ES-I3 (cell line): ENCODE measurements at regions not wholly inside any gene's neighbourhood (a gene's known extent, or its start where the extent isn't known, plus 50 kb on each side); places are given as distances from the start of the nearest gene placed in this dataset.

ENCODE experiments used
- H3K36me3 ChIP-seq: 2 replicates; pipeline ENCODE4 v1.6.1; 2013; ENCODE audit warnings: mild to moderate bottlenecking, low read length, control low read depth, moderate library complexity; ENCODE audit not compliant: insufficient read depth
- H3K4me1 ChIP-seq: 2 replicates; pipeline ENCODE4 v1.6.1; 2013; ENCODE audit warnings: mild to moderate bottlenecking, control low read depth, low read length; ENCODE audit not compliant: insufficient read depth
- H3K9ac ChIP-seq: 2 replicates; pipeline ENCODE4 v1.6.1; 2013; ENCODE audit warnings: low read depth, mild to moderate bottlenecking, low read length, moderate library complexity
- H3K9me3 ChIP-seq: 2 replicates; pipeline ENCODE4 v1.6.1; 2013; ENCODE audit warnings: mild to moderate bottlenecking, low read length, moderate library complexity; ENCODE audit not compliant: control insufficient read depth, insufficient read depth

GRCh38 chr21:28110716-28111115, 882.0 kb downstream of the LTN1 start:
- Histone ChIP-seq H3K9me3 (no peaks in the 10 kb centered on the region), H3K9ac (no peak overlapping the region), H3K4me1 (no peaks in the 10 kb centered on the region), H3K36me3 (no peaks in the 10 kb centered on the region)

- no peaks in the 10 kb centered on the region for H3K9me3 ChIP-seq
- no peaks in the 10 kb centered on the region for H3K4me1 ChIP-seq
- H3K9ac ChIP-seq = no peak overlapping the region
- H3K36me3 ChIP-seq = no peaks in the 10 kb centered on the region
Observed at GRCh38 chr21:28110074-28110473, 882.6 kb downstream of the LTN1 start.

- Histone ChIP-seq H3K4me1 (no peaks in the 10 kb centered on the region), H3K9me3 (no peaks in the 10 kb centered on the region), H3K9ac (no peak overlapping the region), H3K36me3 (no peaks in the 10 kb centered on the region)
Observed at GRCh38 chr21:28106370-28106890, 886.2 kb downstream of the LTN1 start.

- Histone ChIP-seq H3K9me3 (no peaks in the 10 kb centered on the region), H3K4me1 (no peaks in the 10 kb centered on the region), H3K9ac (no peak overlapping the region), H3K36me3 (no peaks in the 10 kb centered on the region)
Observed at GRCh38 chr21:28104346-28104745, 888.3 kb downstream of the LTN1 start.

GRCh38 chr21:28100366-28100765, 892.3 kb downstream of the LTN1 start:
- H3K36me3 ChIP-seq = no peaks in the 10 kb centered on the region
- no peak overlapping the region for H3K9ac ChIP-seq
- no peaks in the 10 kb centered on the region for H3K9me3 ChIP-seq
- no peaks in the 10 kb centered on the region for H3K4me1 ChIP-seq

GRCh38 chr21:28099001-28099705, 893.5 kb downstream of the LTN1 start:
- Histone ChIP-seq H3K9me3 (no peaks in the 10 kb centered on the region), H3K9ac (no peak overlapping the region), H3K4me1 (no peaks in the 10 kb centered on the region), H3K36me3 (no peaks in the 10 kb centered on the region)

GRCh38 chr21:28091466-28091865, 901.2 kb downstream of the LTN1 start:
- no peaks in the 10 kb centered on the region for H3K4me1 ChIP-seq
- H3K9ac ChIP-seq = no peak overlapping the region
- H3K9me3 ChIP-seq = no peaks in the 10 kb centered on the region; the same call in 1 of the 2 replicates
- no peaks in the 10 kb centered on the region for H3K36me3 ChIP-seq

- H3K36me3 ChIP-seq = no peaks in the 10 kb centered on the region
- H3K9me3 ChIP-seq = no peaks in the 10 kb centered on the region; the same call in 1 of the 2 replicates
- no peaks in the 10 kb centered on the region for H3K4me1 ChIP-seq
- no peak overlapping the region for H3K9ac ChIP-seq
Observed at GRCh38 chr21:28090546-28090945, 902.1 kb downstream of the LTN1 start.

- H3K9ac ChIP-seq = no peak overlapping the region
- H3K9me3 ChIP-seq = no peaks in the 10 kb centered on the region; the same call in 1 of the 2 replicates
- no peaks in the 10 kb centered on the region for H3K36me3 ChIP-seq
- no peaks in the 10 kb centered on the region for H3K4me1 ChIP-seq
Observed at GRCh38 chr21:28089599-28090441, 902.9 kb downstream of the LTN1 start.

GRCh38 chr21:28086861-28087581, 905.7 kb downstream of the LTN1 start:
- Histone ChIP-seq H3K4me1 (no peaks in the 10 kb centered on the region), H3K36me3 (no peaks in the 10 kb centered on the region), H3K9ac (no peak overlapping the region), H3K9me3 (no peaks in the 10 kb centered on the region; the same call in 1 of the 2 replicates)

- Histone ChIP-seq H3K4me1 (no peaks in the 10 kb centered on the region), H3K9me3 (no peaks in the 10 kb centered on the region; the same call in 1 of the 2 replicates), H3K36me3 (no peaks in the 10 kb centered on the region), H3K9ac (no peak overlapping the region)
Observed at GRCh38 chr21:28084951-28085350, 907.7 kb downstream of the LTN1 start.

GRCh38 chr21:28083350-28083749, 909.3 kb downstream of the LTN1 start:
- Histone ChIP-seq H3K36me3 (no peaks in the 10 kb centered on the region), H3K4me1 (no peaks in the 10 kb centered on the region), H3K9me3 (no peaks in the 10 kb centered on the region; the same call in 1 of the 2 replicates), H3K9ac (no peak overlapping the region)

- Histone ChIP-seq H3K9me3 (no peaks in the 10 kb centered on the region), H3K9ac (no peak overlapping the region), H3K36me3 (no peaks in the 10 kb centered on the region)
Observed at GRCh38 chr21:28078126-28078525, 914.6 kb downstream of the LTN1 start.

GRCh38 chr21:28074676-28075075, 918.0 kb downstream of the LTN1 start:
- Histone ChIP-seq H3K9me3 (peaks cover 4% of the 10 kb centered on the region; the same call in 1 of the 2 replicates), H3K36me3 (no peaks in the 10 kb centered on the region), H3K4me1 (peaks cover 1% of the 10 kb centered on the region; the same call in 1 of the 2 replicates), H3K9ac (no peak overlapping the region)

More at GRCh38 chr21:28078126-28078525, 914.6 kb downstream of the LTN1 start:
- H3K4me1 ChIP-seq = no peaks in the 10 kb centered on the region
